NCI-H748 (cell line): ENCODE measurements at regions not wholly inside any gene's neighbourhood (a gene's known extent, or its start where the extent isn't known, plus 50 kb on each side); places are given as distances from the start of the nearest gene placed in this dataset.

ENCODE experiments used
- DNase-seq: peaks from one replicate; lab custom pipeline; 2025; ENCODE audit not compliant: unreplicated experiment; lab: John Stamatoyannopoulos, UW

- DNase-seq, result no peak
These were observed 2275.1 kb downstream of the PCDH7 start for GRCh38 chr4:32994981-32995881.

DNA sequence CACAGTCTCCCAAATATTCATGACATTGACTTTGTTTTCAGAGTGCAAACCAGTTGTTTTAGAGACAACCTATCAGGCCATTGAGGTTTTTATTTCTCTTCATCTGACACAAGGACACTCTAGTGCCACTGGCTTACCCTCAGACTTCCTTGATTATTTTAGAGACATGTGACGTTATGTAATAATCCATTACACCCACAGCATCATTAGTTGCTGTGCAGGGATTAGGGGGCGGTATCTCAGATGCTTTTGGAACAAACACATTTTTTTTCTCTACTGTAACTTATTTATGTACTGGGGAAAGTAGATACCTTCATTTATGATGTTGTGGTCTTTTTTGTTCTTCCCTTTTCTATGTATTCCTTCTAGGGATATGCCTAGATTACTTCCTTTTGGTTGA, 2293.1 kb downstream of the PCDH7 start:
- no peak for DNase-seq

- no peak for DNase-seq
These were observed 2305.1 kb downstream of the PCDH7 start for GRCh38 chr4:33025236-33025635.

GRCh38 chr4:33029976-33030375, 2309.8 kb downstream of the PCDH7 start:
- DNase-seq, result no peak

- no peak for DNase-seq
These were observed 2311.2 kb downstream of the PCDH7 start for GRCh38 chr4:33031328-33031727.

DNA sequence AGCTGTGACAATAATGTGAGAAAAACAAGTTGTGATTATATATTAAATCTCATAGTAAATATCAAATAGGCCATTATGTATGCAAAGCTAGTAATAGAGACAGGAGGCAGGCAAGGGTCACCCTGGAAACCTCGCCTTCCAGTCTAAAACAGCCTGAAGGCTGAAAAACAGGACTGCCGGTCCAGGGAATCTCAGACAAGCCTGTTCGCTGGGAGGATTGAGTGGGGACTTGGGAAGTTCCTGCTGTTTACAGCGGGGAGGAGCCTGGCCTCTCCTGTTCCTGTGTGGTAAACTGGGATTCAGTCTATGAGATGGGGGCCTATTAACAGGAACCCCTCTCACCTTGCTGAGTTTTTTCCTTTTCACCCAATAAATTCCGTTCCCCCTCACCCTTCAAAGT, 2317.3 kb downstream of the PCDH7 start:
- peak; percentile 72 for DNase-seq

DNA sequence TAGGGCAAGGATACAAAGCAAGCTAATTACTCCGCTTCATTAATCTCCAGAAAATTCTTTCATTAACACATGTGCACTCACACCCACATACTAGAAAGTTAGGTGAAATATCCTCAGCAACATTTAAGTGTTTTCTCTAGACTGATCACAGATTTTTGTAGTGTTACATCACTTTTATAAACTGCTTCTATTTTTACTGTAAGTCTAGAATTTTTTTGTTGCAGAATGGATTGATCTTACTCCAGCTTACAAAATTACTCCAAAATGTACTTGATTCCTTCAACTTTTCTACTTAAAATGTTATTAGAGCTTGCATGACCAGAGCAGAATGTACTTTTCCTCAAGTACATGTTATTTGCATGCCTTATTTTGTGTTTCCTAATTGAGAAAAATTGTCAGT, 2325.2 kb downstream of the PCDH7 start:
- no peak for DNase-seq

GRCh38 chr4:33052241-33052640, 2332.1 kb downstream of the PCDH7 start:
- no peak for DNase-seq

DNA sequence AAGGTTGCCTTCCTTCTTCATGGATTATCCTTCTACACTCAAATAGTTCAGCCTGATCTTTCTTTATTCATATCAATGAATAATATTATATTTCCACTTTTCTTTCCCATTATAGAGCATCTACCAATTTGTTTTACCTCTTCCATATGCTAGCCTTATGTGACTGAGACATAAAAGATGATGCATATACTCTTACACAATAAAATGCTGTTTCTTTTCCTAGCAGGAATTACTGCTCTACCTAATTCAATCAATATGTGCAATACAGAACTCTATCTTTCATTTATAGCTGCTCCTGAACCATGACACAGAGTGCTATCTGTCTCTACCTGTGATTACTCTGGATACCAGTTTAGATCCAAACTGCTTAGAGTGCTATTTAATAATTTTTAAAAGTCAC, 2334.0 kb downstream of the PCDH7 start:
- DNase-seq, result no peak

- no peak for DNase-seq
These were observed 2334.6 kb downstream of the PCDH7 start for GRCh38 chr4:33054656-33055196.

DNA sequence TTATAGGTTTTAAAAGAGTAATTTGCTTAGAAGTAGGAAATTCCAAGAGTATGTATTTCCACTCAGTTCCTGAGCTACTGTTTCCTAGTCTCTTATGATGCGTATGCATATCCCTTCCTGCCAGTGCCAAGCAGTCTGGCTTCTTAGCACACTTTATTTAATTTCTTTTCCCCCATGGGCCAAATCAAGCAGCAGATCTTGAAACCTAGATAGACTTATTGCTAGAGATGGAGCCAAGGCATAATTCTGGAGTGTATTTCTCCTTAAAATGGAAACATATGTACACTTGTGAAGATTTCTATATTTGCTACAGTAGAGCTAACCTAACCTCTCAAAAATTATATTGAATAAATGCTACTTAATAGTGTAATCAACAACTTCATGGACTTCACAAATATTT, 2337.6 kb downstream of the PCDH7 start:
- no peak for DNase-seq

GRCh38 chr4:33058998-33059397, 2338.8 kb downstream of the PCDH7 start:
- no peak for DNase-seq

DNA sequence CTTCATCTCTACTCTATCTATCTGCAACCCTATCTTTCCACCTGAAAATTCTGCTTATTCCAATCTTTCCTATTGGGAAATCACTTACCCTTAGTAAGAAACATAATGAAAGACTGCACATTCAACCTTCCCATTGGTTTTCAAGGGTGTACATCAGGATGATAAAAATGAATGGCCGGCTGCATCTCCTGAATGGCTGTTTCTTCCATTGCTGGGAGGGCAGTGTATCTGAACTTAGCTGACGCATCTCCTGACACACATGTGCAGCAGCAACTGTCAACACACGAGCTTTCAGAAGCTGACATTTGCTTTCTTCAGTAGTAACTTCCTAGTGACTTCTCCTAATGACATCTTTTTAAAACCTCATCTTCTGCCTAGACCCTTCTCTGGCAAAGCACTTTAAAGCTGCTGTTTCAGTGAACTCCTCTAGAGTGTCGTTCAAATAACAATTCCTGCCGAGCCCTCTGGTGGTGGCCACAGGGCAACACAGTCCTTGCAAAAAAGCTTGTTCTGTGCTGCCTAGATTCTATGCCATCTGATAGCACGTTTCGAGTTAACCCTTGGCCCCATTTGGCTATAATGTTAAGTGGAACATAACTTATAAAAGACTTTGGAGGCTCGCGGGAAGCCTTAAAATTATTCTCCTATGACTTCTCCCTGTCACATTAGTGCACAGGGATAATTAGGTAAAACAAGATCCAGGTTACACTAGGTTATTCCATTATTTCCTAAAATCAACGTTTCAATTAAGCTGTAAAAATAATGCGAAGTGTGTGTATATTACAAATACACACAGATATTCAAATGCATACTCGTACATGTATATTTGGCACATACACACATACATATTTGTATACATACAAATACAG, 2340.7 kb downstream of the PCDH7 start:
- DNase-seq, result peak; percentile 69

GRCh38 chr4:33061727-33062126, 2341.6 kb downstream of the PCDH7 start:
- no peak for DNase-seq

- no peak for DNase-seq
These were observed 2342.1 kb downstream of the PCDH7 start for GRCh38 chr4:33062155-33062806.

DNA sequence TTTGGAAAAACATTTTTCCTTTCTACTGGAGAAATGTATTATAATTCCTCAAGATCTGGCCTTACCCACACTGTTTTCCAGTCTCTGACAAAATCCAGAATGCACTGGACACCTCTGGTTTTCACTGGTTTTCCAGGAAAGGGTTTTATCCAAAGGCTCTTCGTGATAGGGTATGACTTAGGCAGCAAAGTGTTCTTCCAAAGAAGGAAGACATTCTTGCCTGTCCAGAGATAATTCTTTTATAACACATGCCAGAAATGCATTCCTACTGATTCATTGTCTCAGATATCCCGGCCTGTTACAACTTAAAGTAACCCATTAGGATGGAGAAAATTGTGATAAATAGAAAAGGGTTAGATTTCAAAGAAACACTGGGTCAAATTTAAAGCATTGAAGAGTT, 2343.1 kb downstream of the PCDH7 start:
- DNase-seq, result no peak

DNA sequence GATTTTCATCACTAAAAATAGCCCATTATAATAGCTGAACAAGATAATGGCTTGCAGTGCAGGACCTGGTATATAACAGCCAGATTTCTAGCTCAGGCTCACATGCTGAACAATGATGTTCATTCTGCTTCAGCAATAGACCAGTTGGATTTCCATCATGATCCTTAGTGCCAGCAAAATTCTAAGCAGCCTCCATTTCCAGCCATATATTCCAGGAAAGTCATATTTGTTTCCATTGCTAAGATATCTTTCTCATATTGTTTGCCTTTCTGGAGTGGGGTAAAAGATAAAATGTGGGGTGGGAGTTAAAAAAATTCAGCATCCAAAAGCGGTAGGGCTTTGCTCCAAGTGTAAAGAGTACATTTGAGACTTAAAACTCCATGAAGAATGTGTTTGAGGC, 2344.1 kb downstream of the PCDH7 start:
- no peak for DNase-seq

GRCh38 chr4:33065749-33066148, 2345.6 kb downstream of the PCDH7 start:
- no peak for DNase-seq

- no peak for DNase-seq
These were observed 2347.1 kb downstream of the PCDH7 start for GRCh38 chr4:33067221-33067620.

DNA sequence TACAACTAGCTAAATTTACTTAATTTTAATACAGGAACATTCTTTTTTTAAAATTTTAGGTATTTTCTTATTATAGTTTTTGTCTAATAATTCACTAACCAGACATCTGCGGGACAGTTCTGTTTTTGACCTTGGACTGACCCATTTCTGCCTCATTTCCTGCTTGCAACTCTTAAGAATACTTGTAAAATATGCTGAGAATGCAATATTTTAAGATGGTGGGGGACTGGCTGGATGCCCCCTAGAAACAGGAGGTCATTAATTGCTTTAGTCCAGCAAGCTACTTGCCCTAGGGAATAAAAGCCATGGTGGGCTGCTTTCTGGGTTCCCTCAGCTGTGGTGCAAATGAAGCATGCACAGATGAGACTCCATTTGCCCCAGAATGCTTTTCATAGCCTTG, 2348.4 kb downstream of the PCDH7 start:
- DNase-seq, result no peak

GRCh38 chr4:33071535-33071934, 2351.4 kb downstream of the PCDH7 start:
- no peak for DNase-seq
